ENCODE measurements at regions not wholly inside any gene's neighbourhood (a gene's known extent, or its start where the extent isn't known, plus 50 kb on each side); places are given as distances from the start of the nearest gene placed in this dataset.

DNA sequence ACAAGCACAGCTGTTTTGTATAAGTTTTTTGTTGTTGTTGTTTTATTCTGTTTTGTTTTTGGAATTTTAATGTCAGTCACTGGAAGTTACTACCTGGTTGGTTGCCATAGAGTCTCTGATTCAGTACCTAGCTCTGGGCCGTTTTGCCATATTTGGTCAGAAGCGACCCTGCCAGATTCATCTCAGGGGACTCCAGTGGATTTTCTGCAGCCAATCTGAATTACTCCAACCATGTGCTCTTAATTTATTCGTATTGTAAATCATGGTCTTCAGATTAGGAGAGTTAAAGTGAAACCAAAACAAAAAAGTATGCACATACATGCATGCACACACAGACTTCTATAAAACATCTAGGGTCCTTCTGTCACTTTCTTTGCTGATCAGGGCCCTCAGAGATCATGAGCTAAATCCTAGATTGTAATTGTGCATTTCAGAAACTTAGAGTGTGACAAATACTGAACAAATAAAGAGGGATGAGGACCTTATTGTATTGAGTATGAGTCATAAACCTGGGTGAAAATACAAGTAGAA lies 317.4 kb upstream of the UBE2E3 start:
- POLR2A ChIA-PET: interaction anchor here (0.6 kb wide), 1 partner anchor 293 kb away, joined by 3 read pairs; no protein-coding TSS in a partner anchor
- Mint-ChIP-seq H3K4me1 (no peaks in the 10 kb centered on the region), H3K36me3 (ENCODE audit: low read depth) (no peaks in the 10 kb centered on the region), H3K27me3 (peaks cover 16% of the 10 kb centered on the region), H3K9me3 (ENCODE audit: low read depth) (no peaks in the 10 kb centered on the region), H3K27ac (no peak overlapping the region), H3K4me3 (no peak overlapping the region)
- intact Hi-C loops (cut with DNase I, micrococcal nuclease): no loop called here
- no peak for DNase-seq
- ATAC-seq: no peak
- CTCF ChIA-PET: interaction anchor here (0.6 to 0.7 kb wide), 2 partner anchors 19 to 1004 kb away, joined by 3 read pairs; no protein-coding TSS in a partner anchor

GRCh38 chr2:180662521-180662920 lies 317.9 kb upstream of the UBE2E3 start:
- intact Hi-C loops (cut with DNase I, micrococcal nuclease): no loop called here
- Mint-ChIP-seq H3K27me3 (peaks cover 13% of the 10 kb centered on the region), H3K4me3 (no peak overlapping the region), H3K27ac (no peak overlapping the region), H3K36me3 (ENCODE audit: low read depth) (no peaks in the 10 kb centered on the region), H3K4me1 (no peaks in the 10 kb centered on the region), H3K9me3 (ENCODE audit: low read depth) (no peaks in the 10 kb centered on the region)
- no peak for ATAC-seq
- POLR2A ChIA-PET: interaction anchor here (0.6 kb wide), 1 partner anchor 294 kb away, joined by 3 read pairs; no protein-coding TSS in a partner anchor
- CTCF ChIA-PET: interaction anchor here (0.7 kb wide), 1 partner anchor 18 kb away, joined by 3 read pairs; no protein-coding TSS in a partner anchor
- no peak for DNase-seq

DNA sequence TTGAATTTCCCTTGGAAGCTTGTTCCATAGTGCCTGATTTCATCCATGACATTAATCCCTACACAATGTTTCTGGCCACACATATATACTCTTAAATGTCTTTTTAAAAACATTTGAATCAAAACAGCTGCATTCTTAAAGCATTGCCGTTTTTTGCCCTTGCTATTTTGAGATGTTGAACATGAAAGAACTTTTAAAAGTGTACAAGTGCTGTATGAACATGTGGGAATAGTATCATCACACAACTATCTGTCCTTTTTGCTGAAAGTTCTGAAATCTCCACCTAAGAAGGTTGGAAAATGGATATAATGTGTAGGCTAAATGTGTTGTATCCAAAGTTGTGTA lies 318.7 kb upstream of the UBE2E3 start:
- intact Hi-C loops (cut with DNase I, micrococcal nuclease): no loop called here
- no peak for DNase-seq
- Mint-ChIP-seq H3K27me3 (peaks cover 11% of the 10 kb centered on the region), H3K4me1 (no peaks in the 10 kb centered on the region), H3K4me3 (no peak overlapping the region), H3K36me3 (ENCODE audit: low read depth) (no peaks in the 10 kb centered on the region), H3K9me3 (ENCODE audit: low read depth) (no peaks in the 10 kb centered on the region), H3K27ac (no peak overlapping the region)
- ChIA-PET CTCF (interaction anchor here (0.6 kb wide), 1 partner anchor 647 kb away, joined by 3 read pairs; no protein-coding TSS in a partner anchor), POLR2A (no interaction called here)
- no peak for ATAC-seq

DNA sequence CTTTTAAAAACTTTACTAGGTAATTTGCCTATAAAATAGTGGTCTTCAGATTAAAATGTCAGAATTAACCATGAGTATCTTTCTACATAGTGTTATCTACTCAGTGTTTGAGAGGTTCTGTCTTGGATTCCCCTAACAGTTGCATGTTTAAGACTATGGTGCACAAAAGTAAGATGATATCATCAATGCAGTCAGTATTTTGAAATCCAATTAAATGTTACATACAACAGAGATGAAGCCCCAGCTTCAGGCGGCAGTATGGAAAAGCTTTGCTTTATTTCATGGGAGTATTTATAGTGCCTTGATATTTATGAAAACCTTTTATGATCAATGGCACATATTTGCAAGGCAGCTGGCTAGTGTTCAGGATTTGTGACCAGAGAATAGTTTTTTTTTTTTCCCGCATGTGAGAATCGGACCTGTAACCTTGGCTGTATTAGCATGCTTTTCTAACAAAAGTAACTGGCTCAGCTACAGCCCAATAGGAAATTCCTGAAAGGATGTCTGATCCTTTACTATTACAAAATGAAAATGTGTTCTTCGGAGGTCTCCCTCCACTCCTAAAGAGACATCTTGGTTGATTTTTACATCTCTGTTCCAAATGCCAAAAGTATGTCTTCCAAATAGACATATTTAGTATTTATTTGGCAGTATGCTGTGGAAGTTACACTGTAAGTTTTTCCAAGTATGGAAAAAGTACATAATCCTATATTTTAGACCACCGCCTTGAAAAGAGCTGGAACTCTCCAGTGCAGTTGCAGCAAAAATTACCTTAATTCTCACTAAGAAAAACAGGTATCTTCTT lies 319.3 kb upstream of the UBE2E3 start:
- DNase-seq: no peak
- ChIA-PET CTCF (interaction anchor here (0.6 kb wide), 1 partner anchor 1243 kb away, joined by 3 read pairs; no protein-coding TSS in a partner anchor), POLR2A (interaction anchor here (0.5 kb wide), 1 partner anchor 565 kb away, joined by 5 read pairs; no protein-coding TSS in a partner anchor)
- intact Hi-C loops (cut with DNase I, micrococcal nuclease): no loop called here
- no peak overlapping the region for H3K4me3 Mint-ChIP-seq
- no peaks in the 10 kb centered on the region for H3K4me1 Mint-ChIP-seq
- ATAC-seq: no peak
- no peaks in the 10 kb centered on the region for H3K36me3 Mint-ChIP-seq (ENCODE audit: low read depth)
- H3K27me3 Mint-ChIP-seq: peaks cover 11% of the 10 kb centered on the region
- H3K27ac Mint-ChIP-seq: no peak overlapping the region
- H3K9me3 Mint-ChIP-seq (ENCODE audit: low read depth): no peaks in the 10 kb centered on the region

DNA sequence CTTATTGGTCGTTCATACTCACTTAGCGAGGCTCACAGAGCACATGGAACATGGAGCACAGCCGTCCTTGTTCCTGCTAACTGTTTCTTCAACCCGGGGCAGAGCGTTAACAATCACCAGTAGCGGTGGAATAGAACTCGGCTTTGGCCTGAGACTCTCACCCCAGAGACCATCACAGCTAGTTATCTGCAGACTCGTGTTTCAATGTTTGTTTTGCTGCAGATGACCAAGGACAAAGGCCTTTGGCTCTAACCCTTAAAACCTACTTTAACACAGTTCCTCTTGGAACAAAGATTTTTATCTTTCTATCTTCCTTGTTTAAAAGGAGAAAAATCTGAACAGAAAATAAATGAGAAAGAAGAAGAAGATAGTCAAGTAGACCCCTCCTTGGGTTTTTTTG lies 320.2 kb upstream of the UBE2E3 start:
- H3K27me3 Mint-ChIP-seq: peaks cover 11% of the 10 kb centered on the region
- CTCF ChIA-PET: no interaction called here
- intact Hi-C loops (cut with DNase I, micrococcal nuclease): no loop called here
- H3K36me3 Mint-ChIP-seq (ENCODE audit: low read depth): no peaks in the 10 kb centered on the region
- ATAC-seq (no peak), DNase-seq (no peak)
- POLR2A ChIA-PET: no interaction called here
- H3K4me1 Mint-ChIP-seq: no peaks in the 10 kb centered on the region
- no peak overlapping the region for H3K4me3 Mint-ChIP-seq
- no peaks in the 10 kb centered on the region for H3K9me3 Mint-ChIP-seq (ENCODE audit: low read depth)
- no peak overlapping the region for H3K27ac Mint-ChIP-seq

- H3K4me3 Mint-ChIP-seq: no peak overlapping the region
- H3K36me3 Mint-ChIP-seq (ENCODE audit: low read depth): no peaks in the 10 kb centered on the region
- intact Hi-C loops (cut with DNase I, micrococcal nuclease): no loop called here
- ATAC-seq (no peak), DNase-seq (no peak)
- H3K4me1 Mint-ChIP-seq: no peaks in the 10 kb centered on the region
- CTCF ChIA-PET: interaction anchor here (0.6 to 1.2 kb wide), 2 partner anchors 13 to 118 kb away, joined by 3 to 4 read pairs; no protein-coding TSS in a partner anchor
- peaks cover 6% of the 10 kb centered on the region for H3K27me3 Mint-ChIP-seq
- POLR2A ChIA-PET: no interaction called here
- H3K9me3 Mint-ChIP-seq (ENCODE audit: low read depth): no peaks in the 10 kb centered on the region
- no peak overlapping the region for H3K27ac Mint-ChIP-seq
Observed at GRCh38 chr2:180657054-180657453, 323.4 kb upstream of the UBE2E3 start.

GRCh38 chr2:180656455-180656847 lies 324.0 kb upstream of the UBE2E3 start:
- no peak overlapping the region for H3K27ac Mint-ChIP-seq
- CTCF ChIA-PET: interaction anchor here (1.2 kb wide), 1 partner anchor 117 kb away, joined by 3 read pairs; no protein-coding TSS in a partner anchor
- H3K4me3 Mint-ChIP-seq: no peak overlapping the region
- no peaks in the 10 kb centered on the region for H3K36me3 Mint-ChIP-seq (ENCODE audit: low read depth)
- intact Hi-C loops (cut with DNase I, micrococcal nuclease): no loop called here
- POLR2A ChIA-PET: no interaction called here
- no peaks in the 10 kb centered on the region for H3K4me1 Mint-ChIP-seq
- ATAC-seq (peak; percentile 51), DNase-seq (no peak)
- no peaks in the 10 kb centered on the region for H3K9me3 Mint-ChIP-seq (ENCODE audit: low read depth)
- H3K27me3 Mint-ChIP-seq: peaks cover 9% of the 10 kb centered on the region

DNA sequence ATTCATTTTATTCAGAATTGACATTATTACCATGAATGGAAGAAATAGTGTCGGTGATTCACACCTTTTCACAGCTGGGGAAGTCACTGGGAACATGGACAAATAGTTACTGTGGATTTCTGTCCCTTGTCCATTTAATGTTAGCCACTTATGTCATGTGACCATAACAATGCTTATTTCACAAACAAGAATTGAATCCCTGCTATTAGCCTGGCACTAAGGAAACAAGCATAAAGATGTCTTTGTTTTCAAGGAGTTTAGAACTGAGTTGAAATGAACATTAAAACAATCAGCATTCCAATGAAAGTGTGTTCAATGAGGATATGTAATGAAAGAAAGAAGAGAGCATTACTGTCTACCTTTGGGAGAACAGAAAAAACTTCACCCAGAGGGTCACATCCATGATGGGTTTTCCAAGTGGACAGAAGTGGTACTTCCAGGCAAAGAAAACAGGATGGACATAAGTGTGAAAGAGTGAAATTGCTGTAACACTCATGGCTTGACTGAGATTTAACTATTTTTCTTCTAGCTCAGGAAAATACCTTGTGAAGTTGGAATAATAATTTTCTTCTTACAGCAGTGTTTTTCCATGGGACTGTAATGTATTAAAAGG lies 324.5 kb upstream of the UBE2E3 start:
- Mint-ChIP-seq H3K27ac (no peak overlapping the region), H3K4me3 (no peak overlapping the region), H3K27me3 (peaks cover 7% of the 10 kb centered on the region), H3K36me3 (ENCODE audit: low read depth) (no peaks in the 10 kb centered on the region), H3K9me3 (ENCODE audit: low read depth) (no peaks in the 10 kb centered on the region), H3K4me1 (no peaks in the 10 kb centered on the region)
- intact Hi-C loops (cut with DNase I, micrococcal nuclease): no loop called here
- CTCF ChIA-PET: interaction anchor here (1.2 kb wide), 1 partner anchor 117 kb away, joined by 3 read pairs; no protein-coding TSS in a partner anchor
- POLR2A ChIA-PET: no interaction called here
- no peak for ATAC-seq
- DNase-seq: no peak

GRCh38 chr2:180655393-180655792 lies 325.0 kb upstream of the UBE2E3 start:
- Mint-ChIP-seq H3K4me3 (no peak overlapping the region), H3K36me3 (ENCODE audit: low read depth) (no peaks in the 10 kb centered on the region), H3K27ac (no peak overlapping the region), H3K4me1 (no peaks in the 10 kb centered on the region), H3K9me3 (ENCODE audit: low read depth) (no peaks in the 10 kb centered on the region), H3K27me3 (peaks cover 5% of the 10 kb centered on the region)
- ChIA-PET CTCF (no interaction called here), POLR2A (no interaction called here)
- intact Hi-C loops (cut with DNase I, micrococcal nuclease): no loop called here
- ATAC-seq (no peak), DNase-seq (no peak)

DNA sequence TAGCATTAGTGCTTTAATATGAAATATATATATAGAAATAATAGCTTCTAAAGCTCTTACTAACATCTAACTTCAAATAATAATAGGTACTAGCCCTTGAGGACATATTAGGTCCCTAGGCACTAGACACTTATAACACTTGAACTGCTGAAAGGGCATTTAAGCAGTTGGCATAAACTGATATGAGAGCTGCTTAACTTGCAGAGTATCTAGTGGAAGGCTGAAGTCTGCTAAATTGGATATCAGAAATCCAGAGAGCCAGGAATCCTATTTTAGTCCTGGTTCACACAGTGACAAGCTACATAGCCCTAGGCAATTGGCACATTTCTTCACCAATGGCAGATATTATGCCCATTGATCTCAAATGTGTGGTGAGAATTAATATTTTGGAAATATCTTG lies 326.9 kb upstream of the UBE2E3 start:
- Mint-ChIP-seq H3K4me1 (no peaks in the 10 kb centered on the region), H3K4me3 (no peak overlapping the region), H3K27ac (no peak overlapping the region), H3K27me3 (peaks cover 2% of the 10 kb centered on the region), H3K36me3 (ENCODE audit: low read depth) (no peaks in the 10 kb centered on the region), H3K9me3 (ENCODE audit: low read depth) (no peaks in the 10 kb centered on the region)
- ChIA-PET POLR2A (no interaction called here), CTCF (no interaction called here)
- intact Hi-C loops (cut with DNase I, micrococcal nuclease): no loop called here
- no peak for ATAC-seq
- DNase-seq: no peak

GRCh38 chr2:180652794-180653193 lies 327.6 kb upstream of the UBE2E3 start:
- no peak for ATAC-seq
- no peaks in the 10 kb centered on the region for H3K9me3 Mint-ChIP-seq (ENCODE audit: low read depth)
- ChIA-PET POLR2A (no interaction called here), CTCF (no interaction called here)
- no peaks in the 10 kb centered on the region for H3K36me3 Mint-ChIP-seq (ENCODE audit: low read depth)
- intact Hi-C loops (cut with DNase I, micrococcal nuclease): no loop called here
- no peak overlapping the region for H3K4me3 Mint-ChIP-seq
- H3K27ac Mint-ChIP-seq: no peak overlapping the region
- peaks cover 2% of the 10 kb centered on the region for H3K27me3 Mint-ChIP-seq
- no peak for DNase-seq
- no peaks in the 10 kb centered on the region for H3K4me1 Mint-ChIP-seq

- DNase-seq: no peak
- Mint-ChIP-seq H3K36me3 (ENCODE audit: low read depth) (no peaks in the 10 kb centered on the region), H3K27ac (no peak overlapping the region), H3K4me3 (no peak overlapping the region), H3K4me1 (no peaks in the 10 kb centered on the region), H3K9me3 (ENCODE audit: low read depth) (no peaks in the 10 kb centered on the region), H3K27me3 (peaks cover 2% of the 10 kb centered on the region)
- no peak for ATAC-seq
- CTCF ChIA-PET: interaction anchor here (0.7 to 0.8 kb wide), 2 partner anchors 47 to 1892 kb away, joined by 3 to 5 read pairs; no protein-coding TSS in a partner anchor
- POLR2A ChIA-PET: no interaction called here
- intact Hi-C loops (cut with DNase I, micrococcal nuclease): no loop called here
Observed at GRCh38 chr2:180651596-180651995, 328.8 kb upstream of the UBE2E3 start.
